Skin epidermis (tissue), 12 donors: ENCODE measurements at regions not wholly inside any gene's neighbourhood (a gene's known extent, or its start where the extent isn't known, plus 50 kb on each side); places are given as distances from the start of the nearest gene placed in this dataset.
"Not testable (repeated sequence)": the region's sequence is repeated elsewhere in the genome, so short reads cannot be mapped to it uniquely, and the experiment has no call there.

ENCODE experiments used
- H3K27ac ChIP-seq, 21 experiments: fragments of 200-600 bp; sonication (generic) in 11 of 21; one replicate each; pipeline ENCODE4 v1.5.0; 2020; ENCODE audit warnings: mild to moderate bottlenecking in 3 of 21, inconsistent platforms in 2 of 21, moderate library complexity in 2 of 21
- H3K4me3 ChIP-seq, 7 experiments: fragments of 200-600 bp; sonication (generic) in 2 of 7; one replicate each; pipeline ENCODE4 v1.5.0; 2020; ENCODE audit warnings: inconsistent platforms in 2 of 7, mild to moderate bottlenecking in 2 of 7, moderate library complexity in 1 of 7

GRCh38 chr7:149572920-149573319, 75.3 kb upstream of the ZNF746 start:
- H3K4me3 ChIP-seq, H3K27ac ChIP-seq: not testable (repeated sequence)

GRCh38 chr7:149570784-149571183, 73.2 kb upstream of the ZNF746 start:
- Histone ChIP-seq H3K27ac (no peak overlapping the region), H3K4me3 (no peak overlapping the region)

- H3K27ac ChIP-seq: no peak overlapping the region
- no peak overlapping the region for H3K4me3 ChIP-seq
These were observed 72.3 kb upstream of the ZNF746 start for GRCh38 chr7:149569726-149570422.

- Histone ChIP-seq H3K27ac (no peak overlapping the region), H3K4me3 (no peak overlapping the region)
These were observed 71.6 kb upstream of the ZNF746 start for GRCh38 chr7:149569025-149569725.

DNA sequence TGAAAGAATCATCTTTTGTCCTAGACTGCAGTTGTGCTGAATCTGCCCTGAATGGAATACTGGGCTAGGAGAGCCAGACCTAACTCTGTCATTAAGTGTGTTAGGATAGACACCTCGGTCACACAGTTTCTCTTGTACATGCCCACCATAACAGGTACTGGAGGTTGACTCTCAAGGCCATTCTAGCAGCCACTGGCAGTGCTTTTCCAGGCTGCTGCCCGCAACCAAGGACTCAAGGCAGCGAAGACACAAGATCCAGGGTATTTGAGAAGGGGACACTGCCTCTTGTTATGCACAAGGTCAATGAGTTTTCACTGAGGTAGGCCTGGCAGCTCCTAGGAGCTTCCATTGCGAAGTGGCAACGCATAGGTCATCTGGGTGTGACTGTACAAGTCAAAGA, 70.6 kb upstream of the ZNF746 start:
- H3K27ac ChIP-seq: no peak overlapping the region
- H3K4me3 ChIP-seq: no peak overlapping the region

GRCh38 chr7:149566103-149566502, 68.5 kb upstream of the ZNF746 start:
- H3K4me3 ChIP-seq: no peak overlapping the region

DNA sequence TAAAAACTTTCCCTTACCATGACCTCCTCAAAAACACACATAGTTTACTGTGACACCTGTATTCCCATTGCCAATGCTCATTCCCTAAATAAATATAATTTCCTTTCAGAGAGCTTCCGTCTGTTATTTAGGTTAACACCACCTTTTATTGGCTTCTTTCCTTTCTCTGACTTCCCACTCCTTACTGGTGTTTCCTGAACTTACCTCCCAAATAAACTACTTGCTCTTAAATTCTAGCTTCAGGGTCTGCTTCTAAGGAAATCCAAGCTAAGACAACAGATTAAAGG, 67.4 kb upstream of the ZNF746 start:
- no peak overlapping the region for H3K4me3 ChIP-seq
- H3K27ac ChIP-seq: no peak overlapping the region

More at GRCh38 chr7:149566103-149566502, 68.5 kb upstream of the ZNF746 start:
- H3K27ac ChIP-seq: no peak overlapping the region

DNA sequence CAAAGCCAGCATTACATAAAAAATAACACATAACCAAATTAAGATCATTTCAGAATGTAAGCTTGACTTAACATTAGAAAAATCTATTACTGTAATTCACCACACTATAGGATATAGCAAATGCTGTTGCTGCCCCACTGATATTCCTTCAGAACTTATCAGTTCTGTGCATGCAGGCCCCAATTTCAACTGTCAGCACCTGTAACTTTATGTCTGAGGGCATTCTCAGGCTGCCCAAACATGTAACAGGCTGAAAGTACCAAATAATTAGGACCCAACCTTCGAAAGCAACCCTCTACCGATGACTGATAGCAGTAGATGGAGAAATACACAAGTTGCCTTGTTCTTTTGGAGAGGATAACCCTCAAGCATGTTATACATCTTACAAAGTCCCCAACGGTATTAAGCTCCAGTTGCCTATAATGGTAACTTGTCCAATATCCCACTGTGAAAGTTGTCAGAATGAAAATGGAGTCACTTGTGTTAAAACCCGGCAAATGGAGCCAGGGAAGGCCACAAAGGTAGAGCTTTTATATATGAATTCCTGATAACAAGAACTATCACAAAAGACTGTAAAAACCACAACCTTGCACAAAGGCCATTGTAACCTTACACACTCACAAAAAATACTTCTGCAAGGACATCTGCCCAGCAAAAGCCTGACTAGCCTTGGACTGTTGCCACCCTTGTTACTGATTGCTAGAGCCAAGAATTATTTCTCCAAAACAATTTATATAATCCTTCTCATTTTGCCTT, 66.9 kb upstream of the ZNF746 start:
- Histone ChIP-seq H3K27ac (no peak overlapping the region), H3K4me3 (no peak overlapping the region)

DNA sequence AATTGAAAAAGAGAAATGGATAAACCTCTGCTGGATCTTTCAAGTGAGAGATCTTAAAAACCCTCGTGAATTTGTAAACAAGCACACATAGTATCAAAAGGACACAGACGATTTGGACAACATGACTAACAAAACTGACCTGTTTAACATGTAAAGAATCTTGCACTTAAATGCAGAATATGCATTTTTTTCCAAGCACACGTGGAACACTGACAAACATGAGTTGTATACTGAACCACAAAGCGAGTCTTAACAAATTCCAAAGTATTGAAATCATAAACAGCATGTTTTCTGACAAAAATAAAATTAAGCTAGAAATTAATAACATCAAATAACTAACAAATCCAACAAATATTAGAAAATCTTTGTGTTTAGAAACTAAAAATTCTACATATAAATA, 65.0 kb upstream of the ZNF746 start:
- Histone ChIP-seq H3K27ac (no peak overlapping the region), H3K4me3 (no peak overlapping the region)

- H3K4me3 ChIP-seq: no peak overlapping the region
- H3K27ac ChIP-seq: no peak overlapping the region
These were observed 63.5 kb upstream of the ZNF746 start for GRCh38 chr7:149561072-149561471.

DNA sequence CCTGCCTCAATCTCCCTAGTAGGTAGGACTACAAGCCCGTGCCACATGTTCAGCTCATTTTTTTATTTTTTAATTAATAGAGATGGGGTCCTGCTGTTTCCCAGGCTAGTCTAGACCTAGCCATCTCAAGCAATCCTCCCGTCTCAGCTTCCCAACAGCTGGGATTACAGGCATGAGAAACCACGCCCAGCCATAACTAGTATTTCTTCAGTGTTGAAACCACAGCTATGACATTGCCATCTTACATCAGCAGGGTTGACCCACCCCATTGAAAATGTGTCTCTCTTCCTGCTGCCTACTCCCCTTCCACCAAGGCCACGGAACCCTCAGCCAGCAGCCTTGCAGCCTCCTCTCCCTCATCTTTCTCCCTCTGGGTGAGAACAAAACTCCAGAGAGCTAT, 62.1 kb upstream of the ZNF746 start:
- Histone ChIP-seq H3K4me3 (no peak overlapping the region), H3K27ac (peak overlapping the region in 12 of 21 experiments; percentile 13 to 72 (median 44))

DNA sequence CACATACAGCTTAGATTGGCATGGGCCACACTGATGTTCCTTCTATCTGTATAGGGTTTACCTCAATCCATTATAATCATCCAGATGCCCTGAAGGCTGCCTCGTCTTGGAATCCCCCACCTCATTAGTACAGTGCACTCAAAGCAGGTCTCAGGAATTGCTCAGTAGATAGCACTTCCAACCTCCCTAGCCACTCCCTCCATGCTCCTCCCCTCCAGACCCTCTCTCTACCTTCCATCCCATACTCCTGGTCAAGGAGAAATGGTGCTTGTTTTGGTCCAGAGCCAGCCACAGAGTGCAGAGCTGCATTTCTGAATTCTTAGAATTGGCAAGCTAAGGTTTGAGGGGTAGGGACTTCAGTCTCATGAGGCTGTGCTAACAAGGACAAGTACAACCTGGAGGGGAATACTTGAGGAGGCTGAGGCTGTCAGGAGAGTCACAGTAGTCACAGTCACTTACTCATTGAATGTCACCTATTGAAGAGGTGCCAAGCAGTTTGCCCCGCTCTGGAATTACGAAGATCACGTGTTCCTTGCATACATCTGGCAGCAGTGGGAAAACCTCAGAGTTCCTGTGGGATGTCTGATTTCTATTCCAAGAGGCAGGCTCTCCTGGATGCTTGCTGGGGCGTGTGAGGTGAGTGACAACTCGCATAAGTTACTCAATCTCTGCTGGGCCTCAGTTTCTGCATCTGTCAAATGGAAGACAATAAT, 60.7 kb upstream of the ZNF746 start:
- peak overlapping the region in 2 of 21 experiments; percentile 24 to 30 for H3K27ac ChIP-seq

GRCh38 chr7:149556525-149556924, 58.9 kb upstream of the ZNF746 start:
- not testable (repeated sequence) for H3K27ac ChIP-seq, H3K4me3 ChIP-seq

More for the DNA sequence above, 60.7 kb upstream of the ZNF746 start:
- no peak overlapping the region for H3K4me3 ChIP-seq

- H3K27ac ChIP-seq, H3K4me3 ChIP-seq: not testable (repeated sequence)
These were observed 57.2 kb upstream of the ZNF746 start for GRCh38 chr7:149554821-149555220.

GRCh38 chr7:149553991-149554390, 56.4 kb upstream of the ZNF746 start:
- H3K4me3 ChIP-seq: not testable (repeated sequence)

GRCh38 chr7:149552799-149553198, 55.2 kb upstream of the ZNF746 start:
- Histone ChIP-seq H3K27ac (no peak overlapping the region), H3K4me3 (no peak overlapping the region)

More at GRCh38 chr7:149553991-149554390, 56.4 kb upstream of the ZNF746 start:
- H3K27ac ChIP-seq: not testable (repeated sequence)
